ENCODE measurements at regions not wholly inside any gene's neighbourhood (a gene's known extent, or its start where the extent isn't known, plus 50 kb on each side); places are given as distances from the start of the nearest gene placed in this dataset.

DNA sequence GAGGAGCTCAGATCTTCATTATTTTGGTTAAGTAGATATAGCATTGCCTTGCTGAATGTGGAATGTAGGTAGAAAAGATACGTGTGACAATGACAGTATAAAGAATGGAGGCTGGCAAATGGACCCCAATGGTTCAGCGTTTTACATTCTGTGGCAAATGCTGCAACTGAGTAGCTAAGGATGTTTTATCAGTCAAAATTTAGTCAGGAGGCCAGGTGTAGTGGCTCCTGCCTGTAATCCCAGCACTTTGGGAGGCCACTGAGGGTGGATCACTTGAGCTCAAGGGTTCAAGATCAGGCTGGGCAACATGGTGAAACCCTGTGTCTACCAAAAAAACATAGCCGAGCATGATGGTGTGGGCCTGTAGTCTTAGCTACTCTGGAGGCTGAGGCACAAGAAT lies 120.5 kb upstream of the GHITM start:
- TF ChIP-seq EP300 (IDR thresholded peaks at IDR 0.05; ENCODE audit: borderline replicate concordance in 1 of 2, low read depth in 2 of 2, low read length in 2 of 2), result no peak
- TF ChIP-seq, protein P1, sequence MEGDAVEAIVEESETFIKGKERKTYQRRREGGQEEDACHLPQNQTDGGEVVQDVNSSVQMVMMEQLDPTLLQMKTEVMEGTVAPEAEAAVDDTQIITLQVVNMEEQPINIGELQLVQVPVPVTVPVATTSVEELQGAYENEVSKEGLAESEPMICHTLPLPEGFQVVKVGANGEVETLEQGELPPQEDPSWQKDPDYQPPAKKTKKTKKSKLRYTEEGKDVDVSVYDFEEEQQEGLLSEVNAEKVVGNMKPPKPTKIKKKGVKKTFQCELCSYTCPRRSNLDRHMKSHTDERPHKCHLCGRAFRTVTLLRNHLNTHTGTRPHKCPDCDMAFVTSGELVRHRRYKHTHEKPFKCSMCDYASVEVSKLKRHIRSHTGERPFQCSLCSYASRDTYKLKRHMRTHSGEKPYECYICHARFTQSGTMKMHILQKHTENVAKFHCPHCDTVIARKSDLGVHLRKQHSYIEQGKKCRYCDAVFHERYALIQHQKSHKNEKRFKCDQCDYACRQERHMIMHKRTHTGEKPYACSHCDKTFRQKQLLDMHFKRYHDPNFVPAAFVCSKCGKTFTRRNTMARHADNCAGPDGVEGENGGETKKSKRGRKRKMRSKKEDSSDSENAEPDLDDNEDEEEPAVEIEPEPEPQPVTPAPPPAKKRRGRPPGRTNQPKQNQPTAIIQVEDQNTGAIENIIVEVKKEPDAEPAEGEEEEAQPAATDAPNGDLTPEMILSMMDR (IDR thresholded peaks at IDR 0.05; ENCODE audit: control extremely low read depth in 1 of 3, insufficient read depth in 1 of 3, low read depth in 1 of 3, low read length in 3 of 3), result no peak
- TF ChIP-seq, protein P2, sequence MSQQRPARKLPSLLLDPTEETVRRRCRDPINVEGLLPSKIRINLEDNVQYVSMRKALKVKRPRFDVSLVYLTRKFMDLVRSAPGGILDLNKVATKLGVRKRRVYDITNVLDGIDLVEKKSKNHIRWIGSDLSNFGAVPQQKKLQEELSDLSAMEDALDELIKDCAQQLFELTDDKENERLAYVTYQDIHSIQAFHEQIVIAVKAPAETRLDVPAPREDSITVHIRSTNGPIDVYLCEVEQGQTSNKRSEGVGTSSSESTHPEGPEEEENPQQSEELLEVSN (IDR thresholded peaks at IDR 0.05), result no peak
- TF ChIP-seq POLR2AphosphoS5 (IDR thresholded peaks at IDR 0.05; ENCODE audit: low read depth, low read length), result no peak
- TF ChIP-seq POLR2A (IDR thresholded peaks at IDR 0.05; ENCODE audit: control extremely low read depth in 1 of 2, low read depth in 2 of 2, low read length in 2 of 2), result no peak
- no peak for TF ChIP-seq RFX5 (IDR thresholded peaks at IDR 0.05; ENCODE audit: borderline replicate concordance, low read depth, low read length)
- no peak for TF ChIP-seq EZH2 (IDR thresholded peaks at IDR 0.05; ENCODE audit: low read depth, low read length, severe bottlenecking)
- TF ChIP-seq CBX5 (IDR thresholded peaks at IDR 0.05; ENCODE audit: low read depth, low read length), result no peak
- TF ChIP-seq, protein P3, sequence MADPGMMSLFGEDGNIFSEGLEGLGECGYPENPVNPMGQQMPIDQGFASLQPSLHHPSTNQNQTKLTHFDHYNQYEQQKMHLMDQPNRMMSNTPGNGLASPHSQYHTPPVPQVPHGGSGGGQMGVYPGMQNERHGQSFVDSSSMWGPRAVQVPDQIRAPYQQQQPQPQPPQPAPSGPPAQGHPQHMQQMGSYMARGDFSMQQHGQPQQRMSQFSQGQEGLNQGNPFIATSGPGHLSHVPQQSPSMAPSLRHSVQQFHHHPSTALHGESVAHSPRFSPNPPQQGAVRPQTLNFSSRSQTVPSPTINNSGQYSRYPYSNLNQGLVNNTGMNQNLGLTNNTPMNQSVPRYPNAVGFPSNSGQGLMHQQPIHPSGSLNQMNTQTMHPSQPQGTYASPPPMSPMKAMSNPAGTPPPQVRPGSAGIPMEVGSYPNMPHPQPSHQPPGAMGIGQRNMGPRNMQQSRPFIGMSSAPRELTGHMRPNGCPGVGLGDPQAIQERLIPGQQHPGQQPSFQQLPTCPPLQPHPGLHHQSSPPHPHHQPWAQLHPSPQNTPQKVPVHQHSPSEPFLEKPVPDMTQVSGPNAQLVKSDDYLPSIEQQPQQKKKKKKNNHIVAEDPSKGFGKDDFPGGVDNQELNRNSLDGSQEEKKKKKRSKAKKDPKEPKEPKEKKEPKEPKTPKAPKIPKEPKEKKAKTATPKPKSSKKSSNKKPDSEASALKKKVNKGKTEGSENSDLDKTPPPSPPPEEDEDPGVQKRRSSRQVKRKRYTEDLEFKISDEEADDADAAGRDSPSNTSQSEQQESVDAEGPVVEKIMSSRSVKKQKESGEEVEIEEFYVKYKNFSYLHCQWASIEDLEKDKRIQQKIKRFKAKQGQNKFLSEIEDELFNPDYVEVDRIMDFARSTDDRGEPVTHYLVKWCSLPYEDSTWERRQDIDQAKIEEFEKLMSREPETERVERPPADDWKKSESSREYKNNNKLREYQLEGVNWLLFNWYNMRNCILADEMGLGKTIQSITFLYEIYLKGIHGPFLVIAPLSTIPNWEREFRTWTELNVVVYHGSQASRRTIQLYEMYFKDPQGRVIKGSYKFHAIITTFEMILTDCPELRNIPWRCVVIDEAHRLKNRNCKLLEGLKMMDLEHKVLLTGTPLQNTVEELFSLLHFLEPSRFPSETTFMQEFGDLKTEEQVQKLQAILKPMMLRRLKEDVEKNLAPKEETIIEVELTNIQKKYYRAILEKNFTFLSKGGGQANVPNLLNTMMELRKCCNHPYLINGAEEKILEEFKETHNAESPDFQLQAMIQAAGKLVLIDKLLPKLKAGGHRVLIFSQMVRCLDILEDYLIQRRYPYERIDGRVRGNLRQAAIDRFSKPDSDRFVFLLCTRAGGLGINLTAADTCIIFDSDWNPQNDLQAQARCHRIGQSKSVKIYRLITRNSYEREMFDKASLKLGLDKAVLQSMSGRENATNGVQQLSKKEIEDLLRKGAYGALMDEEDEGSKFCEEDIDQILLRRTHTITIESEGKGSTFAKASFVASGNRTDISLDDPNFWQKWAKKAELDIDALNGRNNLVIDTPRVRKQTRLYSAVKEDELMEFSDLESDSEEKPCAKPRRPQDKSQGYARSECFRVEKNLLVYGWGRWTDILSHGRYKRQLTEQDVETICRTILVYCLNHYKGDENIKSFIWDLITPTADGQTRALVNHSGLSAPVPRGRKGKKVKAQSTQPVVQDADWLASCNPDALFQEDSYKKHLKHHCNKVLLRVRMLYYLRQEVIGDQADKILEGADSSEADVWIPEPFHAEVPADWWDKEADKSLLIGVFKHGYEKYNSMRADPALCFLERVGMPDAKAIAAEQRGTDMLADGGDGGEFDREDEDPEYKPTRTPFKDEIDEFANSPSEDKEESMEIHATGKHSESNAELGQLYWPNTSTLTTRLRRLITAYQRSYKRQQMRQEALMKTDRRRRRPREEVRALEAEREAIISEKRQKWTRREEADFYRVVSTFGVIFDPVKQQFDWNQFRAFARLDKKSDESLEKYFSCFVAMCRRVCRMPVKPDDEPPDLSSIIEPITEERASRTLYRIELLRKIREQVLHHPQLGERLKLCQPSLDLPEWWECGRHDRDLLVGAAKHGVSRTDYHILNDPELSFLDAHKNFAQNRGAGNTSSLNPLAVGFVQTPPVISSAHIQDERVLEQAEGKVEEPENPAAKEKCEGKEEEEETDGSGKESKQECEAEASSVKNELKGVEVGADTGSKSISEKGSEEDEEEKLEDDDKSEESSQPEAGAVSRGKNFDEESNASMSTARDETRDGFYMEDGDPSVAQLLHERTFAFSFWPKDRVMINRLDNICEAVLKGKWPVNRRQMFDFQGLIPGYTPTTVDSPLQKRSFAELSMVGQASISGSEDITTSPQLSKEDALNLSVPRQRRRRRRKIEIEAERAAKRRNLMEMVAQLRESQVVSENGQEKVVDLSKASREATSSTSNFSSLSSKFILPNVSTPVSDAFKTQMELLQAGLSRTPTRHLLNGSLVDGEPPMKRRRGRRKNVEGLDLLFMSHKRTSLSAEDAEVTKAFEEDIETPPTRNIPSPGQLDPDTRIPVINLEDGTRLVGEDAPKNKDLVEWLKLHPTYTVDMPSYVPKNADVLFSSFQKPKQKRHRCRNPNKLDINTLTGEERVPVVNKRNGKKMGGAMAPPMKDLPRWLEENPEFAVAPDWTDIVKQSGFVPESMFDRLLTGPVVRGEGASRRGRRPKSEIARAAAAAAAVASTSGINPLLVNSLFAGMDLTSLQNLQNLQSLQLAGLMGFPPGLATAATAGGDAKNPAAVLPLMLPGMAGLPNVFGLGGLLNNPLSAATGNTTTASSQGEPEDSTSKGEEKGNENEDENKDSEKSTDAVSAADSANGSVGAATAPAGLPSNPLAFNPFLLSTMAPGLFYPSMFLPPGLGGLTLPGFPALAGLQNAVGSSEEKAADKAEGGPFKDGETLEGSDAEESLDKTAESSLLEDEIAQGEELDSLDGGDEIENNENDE (IDR thresholded peaks at IDR 0.05; ENCODE audit: insufficient replicate concordance, low read length), result no peak
- no peak for TF ChIP-seq GABPA (IDR thresholded peaks at IDR 0.05; ENCODE audit: borderline replicate concordance, insufficient read depth, low read length)
- TF ChIP-seq HDAC2 (IDR thresholded peaks at IDR 0.05; ENCODE audit: borderline replicate concordance in 1 of 2, low read depth in 2 of 2, low read length in 2 of 2), result no peak
- TF ChIP-seq MAFK (IDR thresholded peaks at IDR 0.05; ENCODE audit: low read depth, low read length), result no peak
- TF ChIP-seq CHD1 (IDR thresholded peaks at IDR 0.05; ENCODE audit: low read depth, low read length), result no peak
